ENCODE measurements at regions not wholly inside any gene's neighbourhood (a gene's known extent, or its start where the extent isn't known, plus 50 kb on each side); places are given as distances from the start of the nearest gene placed in this dataset.

- H3K4me1 ChIP-seq (ENCODE audit: control insufficient read depth in 1 of 2, low read depth in 2 of 2) = peaks cover 8 to 42% of the 10 kb centered on the region in 2 donors
- ATAC-seq (ENCODE audit: insufficient number of reproducible peaks, low FRiP score, low read depth) = no peak
Observed at GRCh38 chr6:125574604-125575003, 174.8 kb upstream of the HEY2 start.

GRCh38 chr6:125577124-125577662 is 172.2 kb upstream of the HEY2 start:
- DNase-seq (ENCODE audit: low spot score) (no peak), ATAC-seq (ENCODE audit: insufficient number of reproducible peaks, low FRiP score, low read depth) (no peak)
- no peaks in the 10 kb centered on the region for H3K36me3 ChIP-seq
- H3K27ac ChIP-seq = no peak overlapping the region
- no peak overlapping the region for H3K4me3 ChIP-seq
- H3K4me1 ChIP-seq (ENCODE audit: control insufficient read depth in 1 of 2, low read depth in 2 of 2) = peaks cover 3 to 25% of the 10 kb centered on the region in 2 donors
- no peaks in the 10 kb centered on the region for H3K27me3 ChIP-seq (replicated peaks; ENCODE audit: insufficient read depth)
- H3K9me3 ChIP-seq = no peaks in the 10 kb centered on the region
- TF ChIP-seq CTCF (IDR thresholded peaks at IDR 0.05) = no peak

More at GRCh38 chr6:125574604-125575003, 174.8 kb upstream of the HEY2 start:
- no peak for TF ChIP-seq CTCF (IDR thresholded peaks at IDR 0.05)
- Histone ChIP-seq H3K27me3 (replicated peaks; ENCODE audit: insufficient read depth) (no peaks in the 10 kb centered on the region), H3K27ac (peak overlapping the region in 1 of 2 donors; percentile 10), H3K9me3 (no peaks in the 10 kb centered on the region), H3K36me3 (no peaks in the 10 kb centered on the region), H3K4me3 (no peak overlapping the region)
- no peak for DNase-seq (ENCODE audit: low spot score)

GRCh38 chr6:125584468-125584939 is 164.9 kb upstream of the HEY2 start:
- Histone ChIP-seq H3K4me3 (peak overlapping the region; percentile 26), H3K27me3 (replicated peaks; ENCODE audit: insufficient read depth) (no peaks in the 10 kb centered on the region), H3K36me3 (no peaks in the 10 kb centered on the region), H3K9me3 (no peaks in the 10 kb centered on the region), H3K4me1 (ENCODE audit: control insufficient read depth in 1 of 2, low read depth in 2 of 2) (peaks cover 3 to 30% of the 10 kb centered on the region in 2 donors), H3K27ac (peak overlapping the region; percentile 20 to 31)
- no peak for TF ChIP-seq CTCF (IDR thresholded peaks at IDR 0.05)
- ATAC-seq (ENCODE audit: insufficient number of reproducible peaks, low FRiP score, low read depth) (no peak), DNase-seq (ENCODE audit: low spot score) (no peak)

- H3K27me3 ChIP-seq (replicated peaks; ENCODE audit: insufficient read depth) = no peaks in the 10 kb centered on the region
- peaks cover 6 to 36% of the 10 kb centered on the region in 2 donors for H3K4me1 ChIP-seq (ENCODE audit: control insufficient read depth in 1 of 2, low read depth in 2 of 2)
- ATAC-seq (ENCODE audit: insufficient number of reproducible peaks, low FRiP score, low read depth) (no peak), DNase-seq (ENCODE audit: low spot score) (no peak)
- H3K36me3 ChIP-seq = no peaks in the 10 kb centered on the region
- H3K9me3 ChIP-seq = no peaks in the 10 kb centered on the region
- H3K4me3 ChIP-seq = no peak overlapping the region
- no peak overlapping the region for H3K27ac ChIP-seq
- TF ChIP-seq CTCF (IDR thresholded peaks at IDR 0.05) = no peak
Observed at GRCh38 chr6:125585470-125585869, 164.0 kb upstream of the HEY2 start.

- Histone ChIP-seq H3K4me3 (no peak overlapping the region), H3K9me3 (no peaks in the 10 kb centered on the region), H3K36me3 (no peaks in the 10 kb centered on the region), H3K27me3 (replicated peaks; ENCODE audit: insufficient read depth) (no peaks in the 10 kb centered on the region), H3K4me1 (ENCODE audit: control insufficient read depth in 1 of 2, low read depth in 2 of 2) (peaks cover 8 to 42% of the 10 kb centered on the region in 2 donors), H3K27ac (no peak overlapping the region)
- no peak for TF ChIP-seq CTCF (IDR thresholded peaks at IDR 0.05)
- ATAC-seq (ENCODE audit: insufficient number of reproducible peaks, low FRiP score, low read depth) = no peak
- no peak for DNase-seq (ENCODE audit: low spot score)
Observed at GRCh38 chr6:125586074-125586473, 163.4 kb upstream of the HEY2 start.

All from thoracic aorta (tissue), 2 donors.